ENCODE measurements at regions not wholly inside any gene's neighbourhood (a gene's known extent, or its start where the extent isn't known, plus 50 kb on each side); places are given as distances from the start of the nearest gene placed in this dataset.

- CTCF ChIA-PET, result no interaction called here
- Histone ChIP-seq H2BK120ac (ENCODE audit: low read depth, low read length) (no peak overlapping the region), H3K9ac (ENCODE audit: low read depth, low read length) (no peak overlapping the region), H3K4ac (ENCODE audit: low read depth, low read length) (no peak overlapping the region), H3K4me2 (ENCODE audit: low read depth, low read length) (no peak overlapping the region), H3K36me3 (ENCODE audit: control insufficient read depth, insufficient read depth, low read length) (no peaks in the 10 kb centered on the region), H3K56ac (ENCODE audit: extremely low read depth, insufficient read depth, low read length) (no peak overlapping the region), H2AK5ac (ENCODE audit: low read depth, low read length) (no peak overlapping the region), H3K4me1 (ENCODE audit: control insufficient read depth, insufficient read depth, low read length) (no peaks in the 10 kb centered on the region), H3K4me3 (ENCODE audit: insufficient read depth, low read depth, low read length) (no peak overlapping the region), H4K20me1 (ENCODE audit: insufficient read depth, low read length) (no peaks in the 10 kb centered on the region), H3K79me1 (ENCODE audit: low read depth in 1 of 2, low read length in 2 of 2) (no peaks in the 10 kb centered on the region), H3K14ac (replicated peaks; ENCODE audit: low read depth, low read length) (no peak overlapping the region), H2BK15ac (ENCODE audit: low read depth, low read length) (no peak overlapping the region), H4K8ac (ENCODE audit: low read depth in 2 of 2, low read length in 2 of 2) (no peak overlapping the region), H3K23ac (ENCODE audit: low read depth, low read length) (no peak overlapping the region), H2BK5ac (ENCODE audit: low read depth, low read length, poor library complexity, severe bottlenecking) (no peak overlapping the region), H3K27me3 (ENCODE audit: control insufficient read depth, insufficient read depth, low read length) (no peaks in the 10 kb centered on the region), H2BK20ac (ENCODE audit: low read depth, low read length) (no peak overlapping the region), H4K91ac (ENCODE audit: insufficient read depth, low read depth, low read length) (no peak overlapping the region), H3K9me1 (ENCODE audit: insufficient read depth, low read length) (no peaks in the 10 kb centered on the region), H3K27ac (ENCODE audit: insufficient read depth, low read length) (no peak overlapping the region), H3K18ac (ENCODE audit: low read depth, low read length) (no peak overlapping the region), H2AK9ac (replicated peaks; ENCODE audit: low read depth, low read length, poor library complexity) (no peak overlapping the region), H2AFZ (replicated peaks; ENCODE audit: low read length, poor library complexity) (no peak overlapping the region), H4K5ac (ENCODE audit: low read depth, low read length) (no peak overlapping the region), H3K9me3 (ENCODE audit: control insufficient read depth, insufficient read depth, low read length) (peaks cover 5% of the 10 kb centered on the region; the same call in 1 of the 2 replicates)
- dilution Hi-C loops (cut with HindIII; ENCODE audit: low sequenced_read_pairs, unreplicated experiment) (no loop called here), in situ Hi-C loops (cut with MboI; ENCODE audit: low sequenced_read_pairs) (no loop called here), intact Hi-C loops (cut with micrococcal nuclease) (no loop called here)
- DNase-seq (no peak), ATAC-seq (ENCODE audit: low read depth) (no peak)
- no peak for TF ChIP-seq CEBPB (IDR thresholded peaks at IDR 0.05; ENCODE audit: low read depth, low read length)
- TF ChIP-seq CTCF (conservative IDR thresholded peaks at IDR 0.05; ENCODE audit: low read depth, low read length), result no peak
- POLR2A ChIA-PET (ENCODE audit: unreplicated experiment), result no interaction called here
- BruUV-seq (replicated peaks), result no TSS peak
- 43% methylated on average over 1 of the region's 3 CpGs; no CpG with 5 or more reads in 1 of the 2 experiments for WGBS, 2 experiments (ENCODE audit: extremely low coverage in 2 of 2, insufficient read length in 1 of 2)
These were observed 296.3 kb upstream of the SGO1 start for GRCh38 chr3:20482350-20482749.
